T-helper 17 cell (primary cell): ENCODE measurements at regions not wholly inside any gene's neighbourhood (a gene's known extent, or its start where the extent isn't known, plus 50 kb on each side); places are given as distances from the start of the nearest gene placed in this dataset.

Experiments used
- ATAC-seq: fragments of 150-1000 bp; cut with Tn5 transposase; 2 replicates; pipeline ENCODE4 v1.10.0; 2021; ENCODE audit warnings: mild to moderate bottlenecking, moderate library complexity
- DNase-seq, 3 donors: peaks; one replicate each; pipeline versions ENCODE4 v3.0.0 to v3.0.0-alpha.2; 2020 to 2021
- H3K9me3 ChIP-seq: one replicate; pipeline ENCODE4 v1.7.0; 2013; ENCODE audit warnings: low read length, mild to moderate bottlenecking; ENCODE audit not compliant: control insufficient read depth, poor library complexity, severe bottlenecking
- H3K27ac Mint-ChIP-seq: one replicate; pipeline ENCODE4 v1.8.0; 2022; ENCODE audit warnings: mild to moderate bottlenecking, moderate library complexity, mixed read lengths
- H3K27me3 Mint-ChIP-seq: one replicate; pipeline ENCODE4 v1.8.0; 2022; ENCODE audit warnings: mixed read lengths
- H3K36me3 Mint-ChIP-seq: one replicate; pipeline ENCODE4 v1.8.0; 2022; ENCODE audit warnings: low read depth, mixed read lengths
- H3K4me1 Mint-ChIP-seq: one replicate; pipeline ENCODE4 v1.8.0; 2022; ENCODE audit warnings: mild to moderate bottlenecking, mixed read lengths
- H3K4me3 Mint-ChIP-seq: one replicate; pipeline ENCODE4 v1.8.0; 2022; ENCODE audit warnings: mild to moderate bottlenecking, moderate library complexity, mixed read lengths

DNA sequence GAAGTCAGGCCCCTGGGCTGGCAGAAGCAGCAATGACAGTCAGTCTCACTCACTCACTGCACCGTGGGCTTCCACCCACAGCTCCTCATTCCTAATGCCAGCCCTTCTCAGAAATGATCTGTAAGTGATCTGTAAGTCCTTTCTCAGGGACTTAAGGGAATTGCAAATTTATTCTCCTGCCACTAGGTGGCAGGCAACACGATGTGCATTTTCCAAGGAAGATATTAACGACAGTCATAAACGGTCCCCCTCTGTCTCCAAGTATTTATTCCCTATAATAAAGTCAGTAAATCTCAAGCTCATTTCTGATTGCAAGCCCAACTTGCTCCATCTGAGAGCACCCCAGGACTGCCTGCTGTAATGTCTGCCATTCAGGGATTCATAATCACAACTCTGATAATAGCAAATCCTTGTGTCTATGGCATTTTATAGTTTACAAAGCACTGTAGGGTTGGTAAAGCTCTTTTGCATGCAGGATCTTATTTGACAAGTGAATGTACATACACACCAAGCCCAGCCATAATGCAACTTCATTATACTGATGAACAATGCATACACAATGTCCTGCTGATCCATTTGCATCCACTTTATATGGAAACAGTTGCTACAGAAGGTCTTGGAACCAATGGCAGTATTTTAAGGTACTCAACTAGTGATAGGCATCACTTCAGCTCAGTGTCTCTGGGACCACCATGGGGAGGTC lies 380.5 kb upstream of the CAMK1G start:
- no peak overlapping the region for H3K27ac Mint-ChIP-seq
- H3K4me3 Mint-ChIP-seq: no peak overlapping the region
- no peak for DNase-seq
- no peaks in the 10 kb centered on the region for H3K9me3 ChIP-seq
- no peak for ATAC-seq
- peaks cover 2% of the 10 kb centered on the region for H3K4me1 Mint-ChIP-seq
- peaks cover 54% of the 10 kb centered on the region for H3K27me3 Mint-ChIP-seq
- H3K36me3 Mint-ChIP-seq: no peaks in the 10 kb centered on the region

DNA sequence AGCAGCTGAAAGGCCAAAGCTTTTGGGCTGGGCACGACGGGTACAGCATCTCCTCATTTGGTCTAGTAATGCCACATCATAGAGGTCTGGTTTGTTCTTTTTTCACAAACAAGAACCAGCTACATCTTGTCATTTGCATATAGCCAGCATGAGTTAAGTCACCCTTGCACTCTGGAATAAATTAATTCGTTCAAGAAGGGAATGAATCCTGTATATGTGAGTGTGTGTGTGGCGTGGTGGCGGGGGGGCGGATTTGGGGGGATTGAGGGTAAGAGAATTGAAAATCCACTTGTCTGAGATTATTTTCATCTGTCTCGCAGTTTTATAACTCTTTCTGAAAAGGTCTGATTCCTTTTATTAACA lies 380.0 kb upstream of the CAMK1G start:
- Mint-ChIP-seq H3K4me3 (no peak overlapping the region), H3K27me3 (peaks cover 59% of the 10 kb centered on the region), H3K27ac (no peak overlapping the region), H3K4me1 (peaks cover 2% of the 10 kb centered on the region), H3K36me3 (no peaks in the 10 kb centered on the region)
- DNase-seq: no peak
- H3K9me3 ChIP-seq: no peaks in the 10 kb centered on the region
- ATAC-seq: no peak

DNA sequence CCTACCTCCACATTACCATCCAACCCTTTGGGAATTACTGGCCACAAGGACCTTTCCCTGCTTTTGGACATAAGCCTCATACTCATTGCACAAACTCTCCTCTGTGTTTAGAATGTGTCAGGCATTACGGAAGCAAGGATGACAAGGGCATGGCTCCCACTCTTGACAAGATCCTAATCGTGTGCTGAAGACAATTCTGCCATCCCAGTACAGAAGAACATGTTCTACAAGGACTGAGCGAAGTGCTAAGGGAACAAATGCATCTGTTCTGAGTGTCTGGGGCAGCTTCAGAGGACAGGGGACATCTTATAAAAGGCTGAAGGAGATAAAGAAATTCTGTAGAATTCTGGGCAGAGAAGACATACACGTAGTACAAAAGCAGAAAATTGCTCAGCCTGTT lies 378.5 kb upstream of the CAMK1G start:
- no peaks in the 10 kb centered on the region for H3K36me3 Mint-ChIP-seq
- H3K9me3 ChIP-seq: no peaks in the 10 kb centered on the region
- no peak overlapping the region for H3K4me3 Mint-ChIP-seq
- peaks cover 67% of the 10 kb centered on the region for H3K27me3 Mint-ChIP-seq
- H3K4me1 Mint-ChIP-seq: peaks cover 2% of the 10 kb centered on the region
- H3K27ac Mint-ChIP-seq: no peak overlapping the region
- ATAC-seq: no peak
- no peak for DNase-seq

DNA sequence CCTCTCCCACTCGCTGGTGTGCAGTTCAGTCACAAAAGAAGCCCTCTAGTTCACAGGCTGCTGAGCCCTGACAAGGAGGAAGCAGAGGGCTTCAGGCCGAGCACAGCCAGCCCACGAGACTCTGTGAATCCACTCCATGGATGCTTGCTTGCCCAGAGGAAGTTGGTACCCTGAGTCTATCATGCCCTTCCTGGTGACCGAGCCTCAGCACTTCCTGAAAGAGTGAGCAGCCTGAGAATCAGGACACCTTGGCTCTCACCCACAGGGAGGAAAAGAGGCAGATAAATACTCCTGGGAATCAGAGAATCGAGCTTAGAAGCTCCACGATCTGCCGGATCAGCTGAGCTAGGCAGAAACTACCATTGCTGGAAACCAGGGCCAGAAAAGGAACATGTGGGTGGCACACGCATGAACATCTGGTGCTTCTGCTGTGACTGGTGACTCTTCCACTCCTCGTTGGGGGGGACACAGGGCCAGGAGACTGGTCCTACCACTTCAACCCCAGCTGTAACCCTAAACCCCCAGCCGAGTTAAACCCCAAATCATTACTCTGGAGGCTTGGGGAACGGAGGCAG lies 376.3 kb upstream of the CAMK1G start:
- no peak overlapping the region for H3K4me3 Mint-ChIP-seq
- H3K9me3 ChIP-seq: no peaks in the 10 kb centered on the region
- H3K27me3 Mint-ChIP-seq: peaks cover 80% of the 10 kb centered on the region
- ATAC-seq: no peak
- peaks cover 2% of the 10 kb centered on the region for H3K4me1 Mint-ChIP-seq
- H3K27ac Mint-ChIP-seq: no peak overlapping the region
- H3K36me3 Mint-ChIP-seq: no peaks in the 10 kb centered on the region
- no peak for DNase-seq

DNA sequence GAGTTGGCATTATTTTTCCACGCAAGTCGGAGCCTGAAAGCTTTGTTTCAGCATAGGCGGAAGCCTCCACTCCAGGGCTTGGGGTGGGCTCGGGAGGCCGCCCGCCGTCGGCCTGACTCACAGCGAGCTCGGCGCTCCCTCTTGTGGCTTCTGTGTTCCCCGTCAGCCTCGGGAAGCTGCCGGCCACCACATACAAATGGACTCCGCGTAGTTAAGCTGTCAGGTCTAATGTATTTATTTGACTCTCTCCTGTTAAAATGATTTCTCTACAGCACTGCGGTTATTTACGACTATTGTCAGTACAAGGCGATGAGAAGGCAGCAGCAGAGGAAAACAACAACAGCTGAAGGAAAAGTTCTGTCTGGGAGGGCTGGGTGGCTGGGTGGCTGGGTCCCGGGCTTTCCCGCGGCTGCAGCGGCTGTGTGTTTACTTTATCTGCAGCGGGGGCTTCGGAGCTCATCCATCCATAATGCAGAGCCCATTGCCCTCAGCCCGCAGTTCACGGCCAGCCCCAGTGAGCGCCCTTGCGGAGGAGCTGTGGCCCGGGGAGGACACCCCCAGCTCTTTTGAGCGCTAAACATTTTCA lies 375.7 kb upstream of the CAMK1G start:
- ATAC-seq (no peak), DNase-seq (no peak)
- Mint-ChIP-seq H3K4me1 (peaks cover 2% of the 10 kb centered on the region), H3K4me3 (no peak overlapping the region), H3K36me3 (no peaks in the 10 kb centered on the region), H3K27me3 (peaks cover 85% of the 10 kb centered on the region), H3K27ac (no peak overlapping the region)
- H3K9me3 ChIP-seq: no peaks in the 10 kb centered on the region

DNA sequence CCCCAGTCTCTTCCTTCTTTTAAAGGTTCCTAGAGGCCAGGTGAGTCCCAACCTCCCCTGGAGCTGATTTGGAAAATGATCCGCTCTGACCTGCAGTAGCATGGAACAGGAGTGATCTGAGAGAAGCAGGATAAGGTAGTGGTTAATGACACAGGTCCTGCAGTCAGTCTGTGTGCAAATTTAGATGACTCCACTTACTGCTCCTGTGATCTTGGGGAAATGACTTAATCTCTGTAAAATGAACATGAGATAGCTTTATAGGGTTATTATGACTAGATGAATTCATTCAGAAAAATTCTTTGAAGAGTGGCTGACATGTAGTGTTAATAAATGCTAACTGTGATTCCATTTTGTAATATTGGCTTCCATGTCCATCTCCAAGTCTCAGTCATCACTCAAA lies 374.9 kb upstream of the CAMK1G start:
- no peak for ATAC-seq
- H3K27me3 Mint-ChIP-seq: peaks cover 86% of the 10 kb centered on the region
- no peak overlapping the region for H3K27ac Mint-ChIP-seq

DNA sequence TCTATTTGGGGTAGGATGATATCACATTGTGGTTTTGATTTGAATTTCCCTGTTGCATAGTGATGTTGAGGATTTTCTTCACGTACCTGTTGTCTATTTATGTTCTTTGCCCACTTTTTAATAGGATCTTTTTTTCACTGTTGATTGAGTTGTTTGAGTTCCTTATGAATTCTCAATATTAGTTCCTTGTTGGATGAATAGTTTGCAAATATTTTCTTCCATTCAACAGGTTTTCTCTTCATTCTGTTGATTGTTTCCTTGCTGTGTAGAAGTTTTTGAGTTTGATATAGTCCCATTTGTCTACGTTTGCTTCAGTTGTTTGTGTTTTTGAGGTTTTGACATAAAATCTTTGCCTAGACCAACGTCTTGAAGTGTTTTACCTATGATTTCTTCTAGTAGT lies 369.5 kb upstream of the CAMK1G start:
- ATAC-seq (no peak), DNase-seq (no peak)
- Mint-ChIP-seq H3K4me1 (no peaks in the 10 kb centered on the region), H3K27ac (no peak overlapping the region), H3K27me3 (peaks cover 44% of the 10 kb centered on the region), H3K36me3 (no peaks in the 10 kb centered on the region), H3K4me3 (no peak overlapping the region)
- H3K9me3 ChIP-seq: no peaks in the 10 kb centered on the region

More for the DNA sequence above, 374.9 kb upstream of the CAMK1G start:
- Mint-ChIP-seq H3K4me1 (peaks cover 2% of the 10 kb centered on the region), H3K4me3 (no peak overlapping the region), H3K36me3 (no peaks in the 10 kb centered on the region)
- DNase-seq: no peak
- no peaks in the 10 kb centered on the region for H3K9me3 ChIP-seq

DNA sequence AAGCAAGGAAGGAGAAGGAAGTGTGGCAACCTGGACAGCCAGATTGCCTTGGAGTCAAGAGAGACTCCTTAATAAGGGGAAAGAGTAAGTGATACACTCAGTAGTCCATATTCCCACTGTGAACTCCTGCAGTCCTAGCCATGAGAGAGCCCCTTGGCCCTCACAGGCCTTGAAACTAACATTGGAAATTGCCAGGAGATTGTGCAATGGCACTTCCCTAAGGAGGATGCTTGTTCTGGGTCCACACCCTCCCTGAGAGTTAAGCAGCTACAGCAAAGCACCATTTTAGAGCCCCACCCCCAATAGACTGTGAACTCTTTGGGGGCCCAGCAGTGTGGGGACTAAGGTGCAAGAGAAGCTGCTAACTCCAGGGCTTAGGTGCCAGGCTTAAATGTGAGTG lies 367.7 kb upstream of the CAMK1G start:
- peaks cover 26% of the 10 kb centered on the region for H3K27me3 Mint-ChIP-seq
- no peak for DNase-seq
- H3K36me3 Mint-ChIP-seq: no peaks in the 10 kb centered on the region
- H3K4me1 Mint-ChIP-seq: no peaks in the 10 kb centered on the region
- no peak overlapping the region for H3K27ac Mint-ChIP-seq
- no peaks in the 10 kb centered on the region for H3K9me3 ChIP-seq
- ATAC-seq: no peak
- no peak overlapping the region for H3K4me3 Mint-ChIP-seq

DNA sequence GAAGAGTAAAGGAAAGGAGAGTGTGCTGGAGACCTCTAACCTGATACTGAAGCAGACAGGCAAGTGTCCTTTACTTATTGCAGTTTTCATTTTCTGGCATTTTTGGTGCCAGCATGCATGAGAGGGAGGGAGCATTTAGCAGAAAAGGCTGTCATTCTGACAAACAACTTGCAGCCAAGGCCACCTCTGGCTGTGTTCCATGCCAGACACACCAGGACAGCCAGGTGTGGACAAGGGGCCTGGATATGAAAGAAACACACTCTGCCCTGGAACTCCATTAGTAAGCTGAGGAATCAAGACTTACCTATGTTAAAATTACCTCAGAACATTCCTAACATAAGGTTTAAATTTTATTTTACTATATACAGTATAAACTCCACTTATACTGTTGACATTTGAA lies 365.4 kb upstream of the CAMK1G start:
- H3K27ac Mint-ChIP-seq: no peak overlapping the region
- H3K4me1 Mint-ChIP-seq: no peaks in the 10 kb centered on the region
- H3K9me3 ChIP-seq: no peaks in the 10 kb centered on the region
- H3K4me3 Mint-ChIP-seq: no peak overlapping the region
- H3K27me3 Mint-ChIP-seq: peaks cover 17% of the 10 kb centered on the region
- ATAC-seq (no peak), DNase-seq (no peak)
- no peaks in the 10 kb centered on the region for H3K36me3 Mint-ChIP-seq

DNA sequence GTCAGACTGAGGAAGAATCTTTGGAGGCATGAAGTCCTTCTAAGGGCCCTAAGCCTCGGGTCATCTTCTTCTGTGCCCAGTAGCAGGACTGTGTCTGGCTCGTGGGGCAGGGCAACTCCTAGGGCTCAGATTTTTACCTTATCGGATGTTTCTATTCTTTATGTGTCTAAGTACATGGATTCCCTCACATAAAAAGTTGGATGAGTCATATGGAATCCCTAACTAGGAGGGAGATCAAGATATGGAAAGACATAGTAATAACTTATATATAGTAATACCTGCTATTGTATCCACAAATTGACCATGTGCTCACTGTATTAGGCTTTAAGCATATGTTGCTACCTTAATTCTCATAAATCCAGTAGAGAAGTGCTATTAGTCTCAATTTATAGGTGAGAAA lies 364.5 kb upstream of the CAMK1G start:
- ATAC-seq: no peak
- Mint-ChIP-seq H3K27ac (no peak overlapping the region), H3K4me1 (peaks cover 4% of the 10 kb centered on the region)

DNA sequence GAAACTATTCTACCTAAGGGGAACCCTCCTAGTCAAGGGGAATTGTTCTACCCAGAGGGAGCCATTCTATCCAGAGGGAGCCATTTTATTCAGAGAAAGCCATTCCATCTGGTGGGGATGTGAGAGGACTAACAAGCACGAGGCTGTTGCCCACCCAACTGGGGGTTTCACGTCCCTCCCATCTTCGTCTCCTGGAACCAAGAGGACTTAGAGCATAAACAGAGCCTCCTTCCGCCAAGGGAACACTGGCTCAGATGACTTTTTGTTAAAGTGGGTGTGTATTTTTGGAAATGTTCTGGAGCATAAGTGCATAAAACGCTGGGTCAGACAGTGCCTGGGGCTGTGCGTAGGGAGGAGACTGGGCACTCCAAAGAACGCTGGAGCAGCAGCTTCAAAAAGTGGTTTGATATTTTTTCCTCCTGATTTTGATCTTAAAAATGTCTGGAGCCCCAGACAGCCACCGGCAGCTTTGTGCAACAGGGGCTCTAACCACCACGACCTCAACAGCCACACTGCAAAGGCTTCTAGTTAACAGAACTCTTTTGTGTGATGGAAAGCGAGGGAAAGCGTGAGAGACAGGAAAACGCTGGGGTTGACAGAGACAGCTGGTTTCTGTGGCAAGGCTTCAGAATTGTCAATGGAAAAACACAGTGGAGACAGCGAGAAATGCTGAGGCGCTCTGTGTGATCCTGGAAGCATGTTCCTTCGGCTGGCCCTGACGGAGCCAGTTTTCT lies 363.6 kb upstream of the CAMK1G start:
- DNase-seq (no peak), ATAC-seq (no peak)
- peaks cover 4% of the 10 kb centered on the region for H3K4me1 Mint-ChIP-seq
- no peaks in the 10 kb centered on the region for H3K36me3 Mint-ChIP-seq
- no peaks in the 10 kb centered on the region for H3K9me3 ChIP-seq
- peaks cover 21% of the 10 kb centered on the region for H3K27me3 Mint-ChIP-seq
- no peak overlapping the region for H3K4me3 Mint-ChIP-seq
- H3K27ac Mint-ChIP-seq: no peak overlapping the region

More for the DNA sequence above, 364.5 kb upstream of the CAMK1G start:
- H3K4me3 Mint-ChIP-seq: no peak overlapping the region
- peaks cover 21% of the 10 kb centered on the region for H3K27me3 Mint-ChIP-seq
- no peak for DNase-seq
- no peaks in the 10 kb centered on the region for H3K9me3 ChIP-seq
- H3K36me3 Mint-ChIP-seq: no peaks in the 10 kb centered on the region

DNA sequence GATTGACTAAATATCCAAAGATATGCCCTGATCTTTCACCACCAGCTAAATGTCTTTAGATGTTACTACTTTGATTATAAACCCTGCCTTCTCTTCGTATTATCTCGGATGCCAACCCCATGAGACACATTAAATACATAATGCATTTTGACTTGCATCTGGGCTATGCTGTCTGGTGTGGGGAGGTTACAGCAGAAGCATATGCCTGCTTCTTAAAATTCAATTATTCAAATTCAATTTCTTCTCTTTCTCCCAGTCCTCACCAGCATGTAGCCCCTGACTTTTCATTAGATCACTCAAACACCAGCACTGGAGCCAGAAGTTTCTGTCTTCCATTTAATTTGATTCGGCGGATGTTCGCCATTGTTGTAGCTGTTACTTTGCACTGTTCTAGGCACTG lies 360.7 kb upstream of the CAMK1G start:
- Mint-ChIP-seq H3K36me3 (no peaks in the 10 kb centered on the region), H3K27me3 (peaks cover 15% of the 10 kb centered on the region), H3K27ac (no peak overlapping the region), H3K4me1 (peaks cover 4% of the 10 kb centered on the region), H3K4me3 (no peak overlapping the region)
- H3K9me3 ChIP-seq: no peaks in the 10 kb centered on the region
- no peak for DNase-seq
- ATAC-seq: no peak

DNA sequence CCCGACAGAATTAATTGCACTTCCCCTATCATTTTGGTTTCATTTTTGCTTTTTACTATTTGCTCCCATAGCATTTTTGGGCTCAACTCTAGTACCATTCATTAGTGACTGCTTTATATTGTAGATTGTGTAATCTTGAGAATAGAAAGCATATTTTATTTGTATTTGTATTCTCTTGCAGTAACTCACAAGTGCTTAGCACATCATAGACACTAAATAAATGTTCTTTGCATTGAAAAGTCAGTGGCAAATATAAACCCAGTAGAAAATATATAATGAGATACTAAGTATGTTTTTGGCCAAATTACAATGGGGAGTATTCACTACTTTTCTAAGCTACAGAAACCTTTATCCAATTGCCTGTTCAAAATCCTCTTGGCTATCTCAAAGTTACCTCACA lies 359.7 kb upstream of the CAMK1G start:
- no peak overlapping the region for H3K4me3 Mint-ChIP-seq
- no peak overlapping the region for H3K27ac Mint-ChIP-seq
- peaks cover 15% of the 10 kb centered on the region for H3K27me3 Mint-ChIP-seq
- no peak for ATAC-seq
- H3K9me3 ChIP-seq: no peaks in the 10 kb centered on the region
- no peak for DNase-seq
- no peaks in the 10 kb centered on the region for H3K36me3 Mint-ChIP-seq
- H3K4me1 Mint-ChIP-seq: peaks cover 4% of the 10 kb centered on the region
